Stimulated activated CD4-positive, alpha-beta T cell treated with anti-CD3 and anti-CD28 coated beads, Interleukin-12 subunit alpha, Interleukin-12 subunit beta, amount 100 ng/mL, for 48 hours (primary cell): ENCODE measurements at regions not wholly inside any gene's neighbourhood (a gene's known extent, or its start where the extent isn't known, plus 50 kb on each side); places are given as distances from the start of the nearest gene placed in this dataset.
"Not testable (repeated sequence)": the region's sequence is repeated elsewhere in the genome, so short reads cannot be mapped to it uniquely, and the experiment has no call there.

Source experiments
- DNase-seq, 3 donors: peaks; one replicate each; pipeline ENCODE4 v3.0.0-alpha.2; 2020; ENCODE audit warnings: low read depth in 2 of 3, low spot score in 1 of 3

DNA sequence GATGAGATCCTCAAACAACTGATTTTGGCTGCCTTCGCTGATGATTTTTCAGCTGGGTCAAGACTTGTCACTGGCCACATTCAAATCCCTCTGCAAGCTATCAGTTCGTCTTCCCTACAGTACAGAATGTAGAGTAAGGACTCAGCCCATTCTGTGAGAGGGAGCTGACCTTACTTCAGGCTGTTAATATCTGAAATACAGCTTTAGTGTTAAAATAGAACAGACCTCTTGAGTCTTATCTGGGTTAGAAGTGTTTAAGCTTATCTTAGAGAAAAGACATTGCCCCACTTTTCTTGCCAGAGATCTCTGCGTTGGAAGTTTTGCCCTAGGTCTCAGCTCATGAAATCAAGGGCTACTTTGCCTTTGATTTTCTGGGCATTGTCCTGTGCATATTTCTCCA is 383.4 kb upstream of the LARGE1 start:
- DNase-seq = no peak

DNA sequence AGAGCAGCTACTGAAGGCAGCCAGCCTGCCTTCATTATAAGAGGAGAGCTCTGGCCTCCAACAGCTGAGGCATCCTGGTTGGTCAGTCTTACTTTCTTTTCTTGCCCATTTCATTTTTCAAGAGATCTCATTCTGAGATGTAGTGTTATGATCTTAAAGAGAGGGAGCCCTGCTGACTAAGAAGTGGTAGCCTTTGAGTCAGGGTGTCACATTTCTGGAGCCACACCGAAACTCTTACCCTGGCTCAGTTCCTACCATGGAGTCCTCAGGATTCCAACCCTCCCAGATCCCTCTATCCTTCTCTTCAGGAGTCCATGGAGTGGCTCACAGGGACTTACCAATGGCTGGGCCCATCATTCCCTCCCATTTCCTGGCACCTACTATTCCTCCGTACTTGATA is 386.1 kb upstream of the LARGE1 start:
- no peak for DNase-seq

DNA sequence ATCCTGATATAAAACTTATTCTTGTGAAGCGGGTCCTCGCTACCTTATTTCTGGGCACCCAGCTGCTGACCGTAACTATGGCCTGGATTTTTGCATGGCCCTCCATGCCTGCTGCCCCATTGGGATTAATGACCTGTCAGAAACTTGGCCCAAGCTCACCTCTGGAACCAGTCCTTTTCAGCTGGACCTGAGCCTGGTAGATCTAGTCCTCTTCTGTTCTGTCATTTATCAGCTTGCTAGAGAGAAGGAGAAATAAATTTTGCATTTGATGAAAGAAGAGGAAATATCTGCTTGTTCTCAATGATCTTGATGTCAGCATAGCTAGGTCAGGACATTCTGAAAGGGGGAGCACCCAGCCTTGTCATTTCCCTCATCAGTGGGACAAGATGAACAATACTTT is 387.8 kb upstream of the LARGE1 start:
- no peak for DNase-seq

DNA sequence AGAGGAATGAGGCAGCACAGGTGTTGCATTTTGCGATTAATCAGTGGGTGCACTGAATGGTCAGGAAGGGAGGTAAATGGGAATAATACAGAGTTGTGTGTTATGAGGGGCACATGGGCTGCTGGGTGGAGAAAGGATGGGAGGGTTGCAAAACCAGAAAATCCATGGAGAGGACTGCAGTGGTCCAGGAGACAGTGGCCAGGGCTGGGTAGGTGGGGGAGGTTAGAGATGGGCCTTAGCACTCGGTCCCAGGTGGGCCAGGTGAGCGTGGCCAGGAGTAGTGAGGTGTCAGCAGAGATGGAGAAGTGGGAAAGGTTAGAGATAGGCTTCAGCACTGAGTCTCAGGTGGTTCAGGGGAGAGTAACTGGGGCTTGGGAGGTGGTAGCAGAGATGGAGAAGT is 399.1 kb upstream of the LARGE1 start:
- no peak for DNase-seq

DNA sequence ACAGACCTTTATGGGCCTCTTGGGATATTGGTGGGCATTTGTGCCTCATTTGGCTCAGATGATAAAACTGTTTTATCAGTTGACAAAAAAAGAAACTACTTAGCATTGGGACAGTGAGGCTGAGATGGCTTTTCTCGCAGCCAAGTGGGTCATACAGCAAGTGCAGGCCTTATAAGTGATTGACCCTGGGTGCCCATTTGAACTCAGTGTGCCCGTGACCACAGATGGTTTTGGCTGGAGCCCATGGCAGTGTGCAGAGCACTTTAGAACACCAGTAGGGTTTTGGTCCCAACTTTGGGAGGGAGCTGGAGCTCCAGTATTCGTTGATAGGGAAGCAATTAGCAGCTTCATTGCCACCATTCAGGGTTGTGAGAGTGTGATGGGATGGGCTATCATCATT is 404.5 kb upstream of the LARGE1 start:
- DNase-seq = no peak

DNA sequence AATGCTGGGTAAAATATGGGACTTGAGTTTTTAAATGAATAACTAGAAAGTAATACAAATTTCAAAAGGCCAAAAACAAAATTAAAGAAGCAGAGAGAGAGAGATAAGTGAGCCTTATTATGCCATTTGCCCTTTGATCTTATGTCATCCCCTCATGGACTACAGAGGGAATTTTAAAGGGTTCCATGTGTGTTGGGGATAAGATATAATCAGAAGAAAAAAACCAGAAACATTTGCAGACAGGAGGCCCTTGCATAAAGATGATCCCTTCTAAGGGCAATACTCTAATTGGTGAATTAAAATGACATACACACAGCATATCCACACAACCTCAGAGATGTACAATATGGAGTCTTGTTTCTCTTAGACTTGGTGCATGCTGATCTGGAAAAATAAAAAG is 406.6 kb upstream of the LARGE1 start:
- DNase-seq = no peak

DNA sequence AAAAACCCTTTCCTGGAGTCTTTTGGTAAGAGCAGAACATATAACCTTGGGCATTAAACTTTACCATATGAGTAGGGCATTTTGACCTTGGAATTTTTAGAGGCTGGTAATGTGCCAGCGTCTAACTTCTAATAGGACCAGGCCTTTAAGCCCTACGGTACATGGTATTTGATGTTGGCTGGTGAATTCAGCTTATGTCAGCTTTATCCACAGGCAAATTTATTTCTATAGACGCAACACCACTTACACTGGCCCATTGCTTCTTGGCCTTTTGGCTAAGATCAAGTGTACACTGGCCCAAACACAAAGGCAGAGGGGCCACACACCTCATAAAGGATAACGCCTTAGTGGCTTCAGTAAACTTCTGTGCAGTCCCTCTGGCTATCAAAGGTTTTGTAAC is 410.2 kb upstream of the LARGE1 start:
- no peak for DNase-seq

DNA sequence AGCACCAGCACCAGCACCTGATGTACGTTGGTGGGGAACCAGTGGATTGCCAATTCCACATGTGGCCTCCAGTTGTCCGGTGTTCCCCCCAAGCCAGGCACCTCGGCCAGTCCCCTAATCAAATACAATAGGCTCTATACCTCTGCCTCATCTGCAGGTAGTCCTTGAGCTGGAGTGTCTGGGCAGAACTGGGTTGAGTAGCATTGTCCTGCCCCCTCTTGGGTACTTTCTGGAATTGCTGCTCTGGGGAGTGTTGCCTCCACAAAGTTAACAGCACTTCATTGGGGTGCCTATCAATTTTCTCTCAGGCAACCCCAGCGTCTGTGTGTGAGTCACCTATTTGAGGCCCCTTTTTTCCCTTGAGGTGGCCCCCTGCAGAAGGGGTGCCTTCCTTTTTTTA is 413.0 kb upstream of the LARGE1 start:
- no peak for DNase-seq

DNA sequence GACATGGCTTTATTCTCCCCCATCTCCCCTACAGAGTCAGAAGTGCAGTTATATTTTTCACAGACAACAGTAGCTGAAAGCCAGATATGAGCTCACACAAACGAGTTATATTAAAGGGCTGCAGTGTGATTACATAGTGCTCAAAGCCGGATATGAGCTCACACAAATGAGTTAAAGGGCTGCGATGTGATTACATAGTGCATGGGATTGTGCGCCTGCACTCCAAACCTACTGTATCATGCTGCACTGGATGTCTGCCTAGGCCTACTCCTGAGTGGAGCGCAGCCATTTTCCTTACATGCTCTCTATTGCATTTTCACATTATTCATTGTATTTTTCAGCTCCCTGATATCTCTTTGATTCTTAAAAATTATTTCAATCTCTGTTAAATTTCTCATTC is 414.6 kb upstream of the LARGE1 start:
- no peak for DNase-seq

DNA sequence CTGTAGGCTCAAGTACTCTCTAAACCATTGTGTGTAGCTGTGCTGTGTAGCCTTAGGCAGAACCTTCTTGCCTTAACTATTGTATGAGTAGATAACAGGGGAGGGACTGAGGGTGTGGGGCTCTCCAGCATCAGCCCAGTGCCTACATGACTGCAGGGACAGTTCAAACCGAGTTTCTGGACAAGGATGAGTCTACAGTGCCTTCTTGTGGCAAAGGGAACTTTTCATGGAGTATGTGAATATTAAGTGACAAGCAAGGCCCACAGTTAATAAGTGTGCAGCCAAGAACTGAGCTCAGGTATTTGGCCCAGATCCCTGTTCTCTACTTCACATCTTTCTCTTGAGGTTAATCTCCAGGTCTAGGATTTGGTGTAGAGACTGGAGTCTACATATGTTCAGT is 424.4 kb upstream of the LARGE1 start:
- no peak for DNase-seq

DNA sequence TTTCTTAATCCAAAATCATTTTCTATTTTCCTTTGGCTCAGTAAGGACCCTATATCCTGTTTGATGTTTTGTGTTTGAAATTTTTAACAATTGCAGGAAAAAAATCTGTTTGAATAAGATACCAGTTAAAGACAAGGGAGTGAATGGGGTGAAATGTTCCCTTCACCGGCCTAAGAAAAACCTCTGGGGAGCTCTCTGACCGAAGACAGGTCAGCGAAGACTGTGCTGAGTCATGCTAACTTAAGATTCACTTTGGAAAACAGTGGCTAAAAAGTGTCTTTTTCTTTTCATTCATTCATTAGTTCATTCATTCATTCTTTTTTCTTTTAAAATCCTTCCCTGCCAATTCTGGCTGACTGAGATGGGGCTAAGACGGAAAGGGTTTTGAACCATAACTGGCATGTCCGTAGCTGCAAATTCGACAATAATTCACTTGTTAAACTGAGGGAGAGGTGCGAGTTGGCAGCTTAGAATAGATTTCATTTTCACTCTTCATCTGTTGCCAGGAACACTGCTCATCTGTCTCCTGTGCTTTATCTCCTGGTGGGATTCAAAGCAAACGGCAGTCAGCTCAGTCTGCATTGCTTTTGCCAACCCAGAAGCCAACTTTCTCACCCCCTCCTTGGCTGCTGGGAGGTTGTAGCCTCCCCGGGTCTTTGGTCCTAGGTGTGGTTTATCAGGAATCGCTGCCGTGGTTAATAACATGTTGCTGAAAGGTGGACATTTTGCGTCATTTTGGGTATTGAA is 434.0 kb upstream of the LARGE1 start:
- no peak for DNase-seq

DNA sequence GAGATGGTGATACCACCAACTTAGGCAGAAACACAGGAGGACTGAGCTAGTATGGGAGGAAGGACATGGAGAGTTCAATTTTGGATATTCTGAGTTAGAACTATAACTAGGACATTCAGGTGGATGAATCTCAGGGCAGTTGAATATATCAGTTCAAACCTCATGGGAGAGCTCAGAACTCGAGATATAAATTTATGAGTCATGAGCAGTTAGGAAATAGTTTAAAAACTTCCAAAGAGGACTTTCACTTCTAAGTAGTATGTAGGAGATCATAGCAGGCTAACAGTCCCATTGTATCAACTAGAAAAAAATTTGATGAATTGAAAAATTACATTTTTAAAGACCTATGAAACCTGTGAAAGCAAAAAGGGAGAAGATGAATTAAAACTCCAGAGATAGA is 436.2 kb upstream of the LARGE1 start:
- no peak for DNase-seq

DNA sequence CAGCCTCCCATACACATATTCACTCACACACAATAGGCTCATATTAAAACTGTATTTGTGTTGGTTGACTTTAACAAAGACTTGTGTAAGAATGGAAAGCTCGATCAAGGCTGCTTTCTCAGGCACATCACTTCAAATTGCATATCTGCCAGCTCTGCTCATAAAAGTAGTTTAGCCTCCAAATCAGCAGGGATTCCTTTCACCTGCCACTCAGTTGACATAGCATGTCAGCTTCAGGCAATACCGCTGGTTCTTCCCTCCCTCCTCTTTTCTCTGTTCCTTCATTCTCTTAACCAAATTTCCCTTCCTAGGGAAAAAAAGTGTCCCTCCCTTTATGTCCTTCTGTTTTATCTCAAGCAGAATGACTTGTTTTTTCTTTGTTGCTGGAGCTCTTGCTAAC is 450.4 kb upstream of the LARGE1 start:
- no peak for DNase-seq

DNA sequence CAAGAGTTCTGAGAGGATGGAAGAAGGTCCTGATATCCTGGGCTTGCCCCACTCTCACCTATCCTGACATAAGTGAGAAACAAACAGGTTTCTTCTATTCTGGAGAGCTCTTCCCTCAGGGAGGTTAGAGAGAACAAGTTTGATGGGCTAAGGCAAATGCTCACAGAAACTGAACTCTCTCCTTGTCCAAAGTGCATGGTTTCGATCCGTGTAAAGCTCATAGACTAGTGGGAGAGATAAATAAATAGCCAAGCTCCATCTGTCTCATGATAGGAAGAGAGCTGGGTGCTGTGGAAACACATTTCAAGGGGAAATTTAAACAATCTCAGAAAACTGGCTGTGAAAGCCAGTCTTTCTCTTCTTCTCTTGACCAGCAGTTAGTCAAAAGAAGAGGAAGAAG is 459.5 kb upstream of the LARGE1 start:
- DNase-seq = no peak

DNA sequence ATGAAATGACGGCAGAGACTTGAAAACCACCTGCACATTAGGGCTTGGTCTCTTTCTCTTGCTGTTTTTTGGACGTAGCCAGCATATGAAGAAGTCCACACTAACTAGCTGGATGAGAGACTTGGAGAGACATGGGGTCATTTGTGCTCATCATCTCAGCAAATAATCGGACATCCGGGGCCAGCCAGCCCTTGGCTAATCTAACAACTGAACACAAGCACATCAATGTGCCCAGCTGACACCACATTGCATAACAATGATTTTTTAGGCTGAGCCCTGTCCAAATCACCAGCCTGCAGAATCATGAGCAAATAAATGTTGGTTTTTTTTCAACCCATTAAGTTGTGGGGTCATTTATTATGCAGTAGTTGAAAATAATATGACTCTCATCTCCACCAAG is 460.3 kb upstream of the LARGE1 start:
- no peak for DNase-seq

DNA sequence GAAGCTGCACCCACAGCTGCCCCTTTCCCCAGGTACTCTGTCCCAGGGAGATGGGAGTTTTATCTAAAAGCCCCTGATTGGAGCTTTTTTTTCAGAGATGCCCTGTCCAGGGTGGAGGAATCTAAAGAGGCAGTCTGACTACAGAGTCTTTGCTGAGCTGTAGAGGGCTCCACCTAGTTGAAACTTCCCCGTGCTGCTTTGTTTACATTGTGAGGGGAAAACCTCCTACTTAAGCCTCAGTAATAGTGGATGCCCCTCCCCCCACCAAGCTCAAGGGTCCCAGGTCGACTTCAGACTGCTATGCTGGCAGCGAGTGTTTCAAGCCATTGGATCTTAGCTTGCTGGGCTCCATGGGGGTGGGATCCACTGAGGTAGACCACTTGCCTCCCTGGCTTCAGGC is 470.1 kb upstream of the LARGE1 start:
- DNase-seq = no peak

DNA sequence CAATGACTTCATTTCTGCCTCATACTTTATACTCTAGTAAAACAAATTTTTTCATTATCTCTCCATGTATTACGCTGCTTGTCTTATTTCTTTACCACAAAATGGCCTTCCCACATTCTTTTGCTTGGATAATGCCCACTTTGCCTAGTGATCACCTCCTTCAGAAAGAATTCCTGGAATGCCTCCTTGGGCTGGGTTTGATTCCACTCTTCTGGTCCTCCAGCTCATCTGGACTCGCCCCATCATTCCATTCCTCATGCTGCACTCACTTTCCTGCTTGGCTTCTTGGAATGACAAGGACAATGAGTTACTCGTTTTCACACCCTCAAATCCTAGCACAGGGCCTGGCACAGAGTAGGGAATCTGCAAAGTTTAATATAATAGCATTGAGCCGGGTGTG is 475.1 kb upstream of the LARGE1 start:
- no peak for DNase-seq

DNA sequence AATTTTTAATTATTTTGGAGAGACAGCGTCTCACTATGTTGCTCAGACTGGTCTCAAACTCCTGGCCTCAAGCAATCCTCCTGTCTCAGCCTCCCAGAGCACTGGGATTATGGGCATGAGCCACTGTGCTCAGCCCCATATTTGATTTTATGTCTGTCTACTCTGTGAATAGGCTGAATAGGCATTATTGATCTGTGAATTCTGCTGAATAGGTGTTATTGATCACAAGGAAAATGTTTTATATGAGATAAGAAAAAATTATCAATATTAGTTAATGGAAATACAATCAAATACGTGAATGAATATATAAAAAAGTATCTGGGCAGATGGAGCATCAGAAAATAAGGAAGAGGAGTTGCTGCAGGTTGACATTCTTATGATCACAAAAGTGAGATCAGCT is 483.4 kb upstream of the LARGE1 start:
- no peak for DNase-seq

DNA sequence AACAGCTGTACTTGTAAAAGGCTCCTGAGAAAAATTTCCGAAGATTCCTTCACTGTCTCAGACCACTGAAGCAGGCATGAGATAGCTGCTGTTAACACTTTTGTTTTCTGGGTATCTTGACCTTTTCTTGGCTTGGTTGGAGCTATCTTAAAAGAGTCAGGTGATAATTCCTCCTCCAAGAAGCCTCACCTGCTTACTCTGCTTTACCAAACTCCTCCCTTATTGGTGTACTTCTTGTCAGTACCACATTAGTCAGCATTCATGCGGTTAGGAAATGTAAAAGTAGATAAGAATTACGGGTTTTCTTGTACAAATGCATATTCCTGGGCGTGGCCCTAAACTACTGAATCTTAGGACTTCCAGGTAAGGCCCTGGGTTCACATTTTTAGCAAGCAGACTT is 489.8 kb upstream of the LARGE1 start:
- DNase-seq = no peak

DNA sequence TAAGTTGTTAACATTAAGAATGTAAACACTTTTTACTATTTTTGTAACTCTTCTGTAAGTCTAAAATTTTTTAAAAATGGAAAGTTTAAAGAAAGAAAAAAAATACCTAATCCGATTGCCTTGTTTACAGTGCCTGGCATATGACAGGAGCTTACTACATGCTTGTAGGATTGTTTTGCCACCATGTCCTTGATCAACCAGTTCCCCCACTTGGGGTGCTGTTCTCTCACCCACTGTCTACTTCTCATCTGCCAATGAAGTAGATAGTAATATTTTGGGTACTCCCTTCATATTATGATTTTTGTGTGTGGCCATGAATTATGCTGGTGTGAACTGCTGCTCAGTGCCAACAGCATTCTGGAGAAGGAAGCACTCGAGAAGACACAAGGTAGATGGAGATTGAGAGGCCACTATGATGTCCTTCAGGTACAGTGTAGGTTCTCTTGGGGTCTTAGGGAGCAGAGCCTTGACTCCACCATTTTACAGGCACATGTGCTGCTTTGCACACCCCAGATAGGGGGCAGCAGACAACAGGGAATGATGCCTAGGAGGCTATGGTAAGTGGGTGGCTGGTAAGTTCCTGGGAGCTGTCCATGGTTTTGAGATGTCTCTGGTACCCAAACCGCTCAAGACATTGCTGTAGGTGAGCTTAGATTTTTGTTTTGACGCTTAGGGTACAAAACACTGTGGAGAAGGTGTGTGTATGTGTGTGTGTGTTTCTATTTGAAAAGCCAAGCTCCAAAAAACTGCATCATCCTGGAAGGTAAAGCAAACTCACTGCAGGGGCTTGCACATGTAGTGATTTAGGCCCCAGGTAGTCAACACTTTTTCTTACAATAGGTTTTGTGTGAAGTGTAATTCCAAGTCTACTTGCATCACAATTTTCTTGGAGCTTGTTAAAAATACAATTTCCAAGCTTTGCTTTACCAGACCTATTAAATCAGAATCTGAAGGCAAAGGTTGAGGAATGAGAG is 494.5 kb upstream of the LARGE1 start:
- DNase-seq = peak; percentile 2 to 6 (median 5)

DNA sequence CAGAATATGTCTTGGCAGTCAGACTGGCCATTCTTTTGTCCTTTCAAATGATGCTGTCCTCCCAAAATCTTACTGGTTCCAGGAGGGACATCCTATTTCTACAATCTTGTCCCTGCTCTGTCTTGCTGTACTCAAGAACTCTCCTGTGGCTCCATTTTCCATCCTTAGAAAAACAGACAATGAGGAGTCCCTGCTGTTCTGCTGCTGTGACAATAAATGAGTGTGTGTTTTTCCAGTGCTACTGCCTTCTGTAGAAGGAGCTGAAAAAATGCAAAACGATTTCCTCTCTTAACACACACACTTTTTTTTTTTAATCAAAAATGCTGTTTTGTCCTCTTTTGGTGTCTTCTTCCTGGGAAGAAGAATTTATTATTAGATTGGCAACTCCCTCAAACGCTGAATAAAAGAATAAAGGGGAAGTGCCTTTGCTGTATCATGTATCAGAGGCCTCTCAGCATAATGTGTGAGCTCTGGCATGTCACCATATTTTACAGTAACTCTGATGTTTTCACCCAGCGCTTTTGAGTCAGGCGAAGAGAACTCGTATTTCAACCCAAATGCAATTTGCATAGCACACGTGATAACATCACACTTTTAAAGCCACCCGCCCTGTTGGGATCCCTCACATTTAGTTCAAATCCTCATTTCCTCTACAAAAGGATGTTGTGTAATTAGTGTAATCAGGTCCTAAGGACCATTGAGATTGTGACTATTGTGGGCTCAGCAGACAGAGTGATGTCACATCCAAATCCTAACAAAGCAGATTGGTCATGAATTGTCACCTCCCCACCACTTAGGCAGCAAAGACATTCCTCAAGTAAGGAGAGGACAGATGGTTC is 496.0 kb upstream of the LARGE1 start:
- DNase-seq = no peak

DNA sequence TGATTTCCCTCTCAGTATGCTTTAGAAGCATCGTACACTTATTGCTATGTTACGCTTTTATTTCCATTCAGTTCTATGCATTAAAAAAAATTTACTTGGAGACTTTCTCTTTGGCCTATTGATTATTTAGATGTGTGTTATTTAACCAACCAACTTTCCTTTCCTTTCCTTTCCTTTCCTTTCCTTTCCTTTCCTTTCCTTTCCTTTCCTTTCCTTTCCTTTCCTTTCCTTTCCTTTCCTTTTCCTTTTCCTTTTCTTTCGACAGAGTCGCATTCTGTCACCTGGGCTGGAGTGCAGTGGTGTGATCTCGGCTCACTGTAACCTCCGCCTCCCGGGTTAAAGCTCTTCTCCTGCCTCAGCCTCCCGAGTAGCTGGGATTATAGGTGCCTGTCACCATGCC is 502.7 kb upstream of the LARGE1 start:
- not testable (repeated sequence) for DNase-seq
